ENCODE measurements at regions not wholly inside any gene's neighbourhood (a gene's known extent, or its start where the extent isn't known, plus 50 kb on each side); places are given as distances from the start of the nearest gene placed in this dataset.

DNA sequence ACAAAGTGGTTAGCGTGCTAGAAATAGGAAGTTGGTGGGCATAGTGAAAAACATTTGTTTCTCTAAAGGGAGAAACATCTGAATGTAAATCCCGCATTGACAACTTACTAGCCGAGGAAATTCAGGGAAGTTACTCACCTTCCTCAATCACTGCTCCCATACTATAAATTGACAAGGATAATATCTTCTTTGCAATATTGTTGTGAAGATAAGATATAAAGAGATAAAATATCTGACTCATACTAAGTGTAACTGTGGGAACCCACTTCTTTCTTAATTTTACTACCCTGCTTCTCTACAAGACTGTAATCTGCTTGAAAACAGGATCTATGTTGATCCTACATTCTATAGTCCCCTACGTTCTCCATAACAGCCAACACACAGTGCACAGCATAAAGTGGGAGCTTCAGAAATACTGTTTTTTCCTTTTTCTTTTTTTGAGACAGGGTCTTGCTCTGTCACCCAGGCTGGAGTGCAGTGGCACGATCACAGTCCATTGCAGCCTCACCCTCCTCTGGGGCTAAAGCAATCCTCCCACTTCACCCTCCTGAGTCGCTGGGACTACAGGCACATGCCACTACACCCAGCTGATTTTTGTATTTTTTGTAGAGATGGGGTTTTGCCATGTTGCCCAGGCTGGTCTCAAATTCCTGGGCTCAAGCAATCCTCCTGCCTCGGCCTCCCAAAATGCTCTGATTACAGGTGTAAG is 57.4 kb upstream of the C1orf21 start:
- no peak for DNase-seq

- DNase-seq = no peak
Observed at GRCh38 chr1:184329962-184330868, 56.6 kb upstream of the C1orf21 start.

DNA sequence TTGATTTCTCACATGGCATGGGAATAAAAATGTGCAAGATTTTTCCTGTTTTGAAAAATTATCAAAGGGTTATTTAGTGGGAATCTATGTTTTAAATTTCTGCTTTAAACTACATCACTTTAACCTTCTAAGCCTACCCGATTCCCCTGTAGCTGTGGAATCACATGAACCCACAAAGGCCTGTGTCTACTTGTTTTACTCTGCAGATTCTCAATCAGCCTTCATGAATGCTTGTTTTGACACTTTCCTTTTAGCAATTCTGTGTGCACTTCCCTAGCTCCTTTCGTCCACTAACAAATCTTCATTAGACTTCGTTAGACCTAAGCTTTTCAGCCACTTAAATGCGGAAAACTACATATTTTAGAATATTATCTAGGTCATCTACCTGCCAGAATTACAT is 56.0 kb upstream of the C1orf21 start:
- DNase-seq = no peak
